Endothelial cell of umbilical vein (primary cell): ENCODE measurements at regions not wholly inside any gene's neighbourhood (a gene's known extent, or its start where the extent isn't known, plus 50 kb on each side); places are given as distances from the start of the nearest gene placed in this dataset.

Source experiments
- CTCF ChIP-seq, 2 donors: IDR thresholded peaks; 1 replicate in 1 of 2; 2 replicates in 1 of 2; pipeline ENCODE4 v1.5.1; 2011; ENCODE audit warnings: low read length in 2 of 2, mild to moderate bottlenecking in 2 of 2, moderate library complexity in 2 of 2, control low read depth in 1 of 2, inconsistent platforms in 1 of 2, low read depth in 1 of 2; ENCODE audit not compliant: insufficient read depth in 1 of 2; ENCODE audit errors: extremely low read depth in 1 of 2
- EZH2 ChIP-seq: IDR thresholded peaks from 2 replicates; pipeline ENCODE4 v1.6.1; 2012; ENCODE audit warnings: borderline replicate concordance, low read depth, mild to moderate bottlenecking, moderate library complexity, low read length, inconsistent platforms; ENCODE audit not compliant: severe bottlenecking
- POLR2A ChIP-seq: IDR thresholded peaks from 2 replicates; pipeline ENCODE4 v1.6.1; 2012; ENCODE audit warnings: low read depth, mild to moderate bottlenecking, control low read depth, low read length
- POLR2AphosphoS5 ChIP-seq: IDR thresholded peaks from 2 replicates; pipeline ENCODE4 v1.6.1; 2012; ENCODE audit warnings: low read depth, mild to moderate bottlenecking, control low read depth, low read length, moderate library complexity; ENCODE audit not compliant: insufficient read depth

- TF ChIP-seq EZH2 (no peak), CTCF (IDR thresholded peaks at IDR 0.05; ENCODE audit: extremely low read depth in 1 of 2, insufficient read depth in 1 of 2, low read depth in 1 of 2, low read length in 2 of 2) (no peak), POLR2AphosphoS5 (no peak), POLR2A (no peak)
Measured at GRCh38 chr22:48264586-48264985, 1502.1 kb downstream of the TBC1D22A start.
